GM13976 (cell line): ENCODE measurements at regions not wholly inside any gene's neighbourhood (a gene's known extent, or its start where the extent isn't known, plus 50 kb on each side); places are given as distances from the start of the nearest gene placed in this dataset.

ENCODE experiments used
- DNase-seq: peaks from one replicate; pipeline ENCODE4 v3.0.0; 2012; ENCODE audit warnings: low spot score
- in situ Hi-C: fragments of 300-500 bp; cut with MboI; formaldehyde crosslinking; loops from one replicate; pipeline ENCODE4 v1.12.0; 2022; ENCODE audit warnings: low sequenced_read_pairs, mixed read lengths, inconsistent platforms; ENCODE audit not compliant: unreplicated experiment
- TF ChIP-seq, protein P1 (sequence below): IDR thresholded peaks from 2 replicates; pipeline ENCODE4 v1.5.1; 2012; ENCODE audit warnings: borderline replicate concordance, mild to moderate bottlenecking; ENCODE audit not compliant: insufficient read depth; ENCODE audit errors: extremely low read depth, missing control alignments, control extremely low read depth

DNA sequence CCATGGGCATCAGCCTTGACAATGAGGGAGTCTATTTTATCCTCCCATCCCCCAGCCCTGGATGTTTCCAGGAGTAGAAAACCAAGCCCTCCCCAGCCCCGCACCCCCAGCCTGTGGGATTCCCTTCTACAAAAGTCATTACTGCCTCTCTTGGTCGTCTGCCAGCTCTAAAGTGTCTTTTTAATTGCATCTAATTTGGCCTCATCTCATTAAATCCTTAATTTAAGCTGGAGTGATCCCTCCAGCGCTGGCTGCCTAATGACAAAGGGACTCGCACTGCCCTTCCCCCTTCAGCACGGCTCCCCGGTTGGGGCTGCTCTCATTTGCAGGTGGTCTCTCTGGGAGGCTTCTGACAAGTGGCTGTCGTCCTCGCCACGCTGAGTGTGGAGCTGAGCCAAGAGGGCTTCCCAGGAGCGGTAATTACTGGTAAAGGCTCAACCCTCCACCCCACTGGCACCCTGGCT lies 107.9 kb upstream of the ALDH1B1 start:
- DNase-seq, result no peak
- in situ Hi-C loops, result no loop called here
- TF ChIP-seq, protein P1, sequence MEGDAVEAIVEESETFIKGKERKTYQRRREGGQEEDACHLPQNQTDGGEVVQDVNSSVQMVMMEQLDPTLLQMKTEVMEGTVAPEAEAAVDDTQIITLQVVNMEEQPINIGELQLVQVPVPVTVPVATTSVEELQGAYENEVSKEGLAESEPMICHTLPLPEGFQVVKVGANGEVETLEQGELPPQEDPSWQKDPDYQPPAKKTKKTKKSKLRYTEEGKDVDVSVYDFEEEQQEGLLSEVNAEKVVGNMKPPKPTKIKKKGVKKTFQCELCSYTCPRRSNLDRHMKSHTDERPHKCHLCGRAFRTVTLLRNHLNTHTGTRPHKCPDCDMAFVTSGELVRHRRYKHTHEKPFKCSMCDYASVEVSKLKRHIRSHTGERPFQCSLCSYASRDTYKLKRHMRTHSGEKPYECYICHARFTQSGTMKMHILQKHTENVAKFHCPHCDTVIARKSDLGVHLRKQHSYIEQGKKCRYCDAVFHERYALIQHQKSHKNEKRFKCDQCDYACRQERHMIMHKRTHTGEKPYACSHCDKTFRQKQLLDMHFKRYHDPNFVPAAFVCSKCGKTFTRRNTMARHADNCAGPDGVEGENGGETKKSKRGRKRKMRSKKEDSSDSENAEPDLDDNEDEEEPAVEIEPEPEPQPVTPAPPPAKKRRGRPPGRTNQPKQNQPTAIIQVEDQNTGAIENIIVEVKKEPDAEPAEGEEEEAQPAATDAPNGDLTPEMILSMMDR, result no peak

DNA sequence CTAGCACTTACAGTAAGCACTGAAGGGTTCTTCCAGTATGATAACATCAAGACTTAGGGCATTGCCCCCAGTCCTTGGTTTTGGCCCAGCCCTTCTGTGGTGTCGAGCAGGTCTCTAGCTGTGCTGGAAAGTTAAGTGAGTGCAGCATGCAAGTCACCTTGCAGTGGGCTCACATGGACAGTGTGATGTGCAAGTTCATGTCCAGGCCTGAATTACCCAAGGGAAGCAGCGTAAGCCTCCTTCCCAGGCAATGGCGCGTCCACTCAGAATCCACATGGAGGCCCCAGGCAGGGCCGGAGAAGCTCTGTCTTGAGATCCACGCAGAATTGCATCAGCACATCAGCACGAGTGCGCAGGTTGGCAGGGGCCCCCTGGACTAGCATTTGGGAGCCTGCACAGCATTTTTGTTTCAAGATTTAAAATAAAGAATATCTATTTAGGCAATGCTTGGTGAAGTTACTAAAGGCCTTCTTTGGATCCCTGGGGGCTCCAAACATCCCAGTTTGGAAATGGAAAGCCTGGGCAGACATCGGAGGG lies 108.4 kb upstream of the ALDH1B1 start:
- in situ Hi-C loops, result no loop called here
- no peak for DNase-seq
- TF ChIP-seq, protein P1, result no peak

DNA sequence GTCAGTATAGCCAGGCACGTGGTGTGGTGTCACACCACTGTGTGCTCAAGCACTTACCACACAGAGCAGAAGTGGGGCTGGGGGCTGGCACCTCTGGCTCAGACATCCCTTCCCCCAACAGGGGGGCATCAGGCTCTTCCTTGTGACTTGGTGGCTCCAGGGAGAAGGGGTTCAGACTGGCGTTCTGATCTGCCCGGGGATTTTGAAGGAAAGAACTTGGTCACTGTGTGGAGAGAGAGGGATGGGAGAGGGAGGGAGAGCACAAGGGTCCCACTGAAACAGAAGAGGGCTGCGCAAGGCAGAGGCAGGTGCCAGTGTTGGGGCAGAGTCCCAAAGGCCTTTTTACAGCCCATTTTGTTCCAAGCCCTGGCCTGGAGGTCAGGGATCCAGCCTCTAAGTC lies 109.7 kb upstream of the ALDH1B1 start:
- DNase-seq, result no peak
- in situ Hi-C loops, result no loop called here
- TF ChIP-seq, protein P1, result no peak

DNA sequence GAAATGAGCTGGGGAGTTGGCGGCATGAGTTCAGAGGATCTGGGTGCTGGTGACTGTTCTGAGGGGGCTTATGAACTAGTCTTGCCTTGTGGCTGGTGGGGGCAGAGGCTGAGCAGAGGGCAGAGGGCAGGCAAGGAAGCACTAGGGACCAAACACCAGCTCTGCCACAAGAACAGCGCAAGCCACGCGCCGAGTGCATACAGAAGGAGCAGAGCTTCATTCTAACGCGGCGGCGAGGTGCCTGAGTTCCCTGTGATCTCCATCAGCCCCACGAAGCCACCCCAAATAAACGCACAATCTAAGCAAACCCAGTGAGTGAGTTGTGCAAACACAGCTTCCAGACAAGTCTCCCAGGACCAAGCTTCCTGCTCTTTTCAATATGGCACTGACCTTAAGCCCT lies 110.6 kb upstream of the ALDH1B1 start:
- in situ Hi-C loops, result no loop called here
- no peak for DNase-seq
- TF ChIP-seq, protein P1, result no peak

DNA sequence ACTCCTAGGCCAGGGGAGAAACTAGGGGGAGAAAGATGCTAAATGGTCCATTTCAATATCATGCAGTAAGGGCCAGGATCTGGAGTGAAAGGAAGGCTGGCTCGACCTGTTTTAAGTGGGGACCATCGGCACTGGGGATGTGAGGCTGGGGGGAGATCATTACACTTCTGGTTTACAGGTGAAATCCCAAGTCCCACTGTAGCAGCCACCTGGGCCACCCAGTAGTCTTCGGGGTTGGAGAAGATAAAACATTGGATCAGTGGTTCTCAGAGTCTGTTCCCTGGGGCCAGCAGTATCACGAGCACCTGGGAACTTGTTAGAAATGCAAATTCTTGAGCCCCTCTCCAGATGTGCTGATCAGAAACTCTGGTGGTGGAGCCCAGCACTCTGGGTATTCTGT lies 111.3 kb upstream of the ALDH1B1 start:
- TF ChIP-seq, protein P1, result no peak
- no peak for DNase-seq
- in situ Hi-C loops, result no loop called here

DNA sequence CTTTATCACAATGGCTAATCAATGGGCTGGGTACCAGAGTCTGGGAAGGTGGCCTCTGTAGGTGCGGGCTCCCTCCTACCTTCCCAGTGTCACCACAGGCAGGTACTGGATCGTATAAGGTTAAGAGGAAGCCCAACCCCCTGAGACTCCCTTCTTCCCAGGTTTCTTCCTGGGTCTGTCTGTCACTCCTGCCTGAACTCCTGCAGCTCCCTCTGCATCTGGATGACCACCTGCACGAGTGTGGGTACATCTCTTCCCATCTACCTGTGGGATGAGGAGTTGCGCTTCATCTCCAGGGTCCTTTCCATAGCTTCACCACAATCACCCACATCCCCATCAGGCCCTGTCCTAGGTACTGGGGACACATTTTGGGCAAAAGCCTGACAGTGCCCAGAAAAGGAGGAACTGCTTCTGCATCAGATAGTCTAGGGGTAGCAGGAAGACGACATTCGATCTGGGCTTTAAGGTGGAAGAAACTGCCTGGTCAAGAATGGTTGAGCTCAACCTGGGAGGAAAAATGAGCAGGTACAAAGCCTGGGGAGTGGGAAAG lies 112.2 kb upstream of the ALDH1B1 start:
- TF ChIP-seq, protein P1, result no peak
- in situ Hi-C loops, result no loop called here
- DNase-seq, result no peak

DNA sequence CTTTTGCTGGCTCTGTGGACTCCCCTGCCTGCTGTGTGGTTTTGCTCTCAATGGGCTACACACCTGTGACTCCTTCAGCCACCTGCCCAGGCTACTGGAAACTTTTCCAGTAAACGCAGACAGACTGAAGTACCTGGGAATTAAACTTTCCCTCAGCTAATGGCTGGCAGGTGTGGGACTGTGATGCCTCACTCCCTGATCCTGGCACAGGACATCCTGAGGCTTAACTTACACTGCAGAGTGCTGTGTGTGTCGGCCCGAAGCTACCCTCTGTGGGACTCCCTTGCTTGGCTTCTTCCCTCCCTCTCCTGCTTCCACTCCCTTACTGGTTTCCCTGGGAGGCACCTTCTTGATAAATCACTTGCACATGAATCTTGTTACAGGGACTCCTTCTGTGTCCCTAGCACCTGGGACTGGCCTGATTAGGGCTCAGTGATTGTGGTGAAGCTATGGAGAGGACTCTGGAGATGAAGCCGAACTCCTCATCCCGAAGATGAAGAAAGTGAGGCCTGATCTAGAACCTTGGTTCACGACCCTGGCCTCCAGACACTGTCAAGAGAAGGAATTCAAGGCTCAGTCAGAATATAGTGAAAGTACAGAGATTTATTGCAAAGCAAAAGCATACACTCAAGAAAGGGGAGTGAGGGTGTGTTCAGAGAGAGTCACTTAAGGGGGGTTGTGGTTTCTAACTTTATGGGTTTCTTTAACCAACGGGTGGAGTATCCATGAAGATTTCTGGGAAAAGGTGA lies 113.4 kb upstream of the ALDH1B1 start:
- TF ChIP-seq, protein P1, result no peak
- in situ Hi-C loops, result no loop called here
- no peak for DNase-seq
